Caki2 (cell line): ENCODE measurements at regions not wholly inside any gene's neighbourhood (a gene's known extent, or its start where the extent isn't known, plus 50 kb on each side); places are given as distances from the start of the nearest gene placed in this dataset.

ENCODE experiments used
- DNase-seq: peaks from one replicate; pipeline ENCODE4 v3.0.0-alpha.2; 2015; ENCODE audit warnings: low read depth
- in situ Hi-C: cut with HindIII; loops from 2 replicates; pipeline ENCODE4 v1.10.0; 2016; ENCODE audit warnings: low sequenced_read_pairs, low pct_unique_long_range_greater_than_20kb, mixed read lengths

- in situ Hi-C loops = no loop called here
- no peak for DNase-seq
Measured at GRCh38 chr7:67505449-67505848, 508.8 kb downstream of the TYW1 start.

- DNase-seq = no peak
- in situ Hi-C loops = no loop called here
Measured at GRCh38 chr7:67512481-67512880, 515.8 kb downstream of the TYW1 start.

DNA sequence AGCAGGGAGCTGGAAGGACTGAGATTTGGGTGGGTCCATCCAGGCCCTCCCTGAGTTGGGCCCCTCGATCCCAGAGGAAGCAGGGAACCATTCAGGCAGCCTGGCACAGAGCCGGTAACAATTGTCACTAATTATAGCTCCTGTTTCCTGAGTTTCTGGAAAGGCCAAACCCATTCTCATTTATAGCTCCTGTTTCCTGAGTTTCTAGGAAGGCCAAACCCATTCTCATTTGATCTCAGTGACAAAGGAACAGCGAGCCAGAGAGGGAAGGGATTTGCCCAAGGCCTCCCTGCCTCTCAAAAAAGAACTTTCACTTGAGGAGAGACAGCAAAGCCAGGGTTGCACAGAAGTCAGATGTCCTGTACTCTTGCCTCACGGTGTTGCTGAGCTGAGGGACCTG lies 521.9 kb downstream of the TYW1 start:
- in situ Hi-C loops = no loop called here
- no peak for DNase-seq

DNA sequence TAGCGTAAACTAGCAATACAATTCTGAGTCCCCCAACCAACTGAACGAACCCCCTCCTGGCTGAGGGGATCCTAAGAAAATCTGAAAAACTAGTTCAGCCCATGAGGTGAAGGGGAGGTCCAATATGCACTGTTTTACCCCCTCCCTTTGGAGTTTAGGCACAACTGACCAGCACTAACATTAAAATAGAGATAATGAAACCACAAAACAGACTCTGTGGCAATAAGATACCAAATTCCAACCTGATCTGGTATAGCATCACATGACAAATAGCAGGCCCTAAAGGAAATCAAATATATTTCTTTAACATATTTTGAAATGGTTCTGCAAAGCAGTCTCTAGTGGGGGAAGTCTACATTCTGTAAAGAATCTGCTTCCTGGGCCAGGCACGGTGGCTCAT lies 522.5 kb downstream of the TYW1 start:
- DNase-seq = no peak
- in situ Hi-C loops = no loop called here

DNA sequence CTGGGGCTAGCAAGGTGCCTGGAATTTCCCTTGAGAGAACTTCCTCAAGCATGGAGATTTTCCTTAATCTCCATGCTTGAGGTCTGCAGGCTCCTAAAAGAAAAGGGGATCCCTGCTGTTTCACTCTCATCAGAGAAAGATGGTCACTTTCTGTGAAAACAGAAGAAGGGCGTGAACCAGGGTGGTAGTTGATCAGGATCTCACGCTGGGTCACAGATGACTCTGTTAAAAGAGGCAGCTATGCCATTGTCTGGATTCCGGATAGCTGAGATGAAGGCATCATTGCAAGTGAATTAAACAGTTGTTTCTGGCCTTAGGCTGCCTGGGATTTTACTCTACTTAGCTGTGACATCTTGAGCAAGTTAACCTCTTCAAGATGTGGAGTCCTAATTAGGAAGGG lies 525.9 kb downstream of the TYW1 start:
- no peak for DNase-seq
- in situ Hi-C loops = no loop called here

- no peak for DNase-seq
- in situ Hi-C loops = no loop called here
Measured at GRCh38 chr7:67523713-67524112, 527.1 kb downstream of the TYW1 start.

DNA sequence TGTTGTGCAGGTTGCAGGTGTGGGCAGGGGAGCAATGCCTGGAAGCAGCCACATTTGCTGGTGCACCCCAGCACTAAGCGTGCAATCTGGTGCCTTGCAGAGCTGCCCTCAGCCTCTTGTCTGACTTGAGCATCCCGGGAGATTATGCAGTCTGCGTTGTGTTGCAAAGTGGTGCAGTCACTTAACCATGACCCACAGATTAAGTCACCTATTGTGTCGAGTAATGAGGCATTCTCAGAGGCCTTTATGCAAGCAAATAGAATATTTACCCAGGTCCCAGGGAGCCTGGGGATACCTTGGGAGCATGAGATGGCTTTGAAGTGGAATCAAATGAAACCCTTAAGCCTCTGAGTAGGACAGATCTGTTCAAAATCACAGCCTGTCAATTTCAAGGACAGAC lies 529.0 kb downstream of the TYW1 start:
- in situ Hi-C loops = no loop called here
- no peak for DNase-seq

GRCh38 chr7:67535241-67535989 lies 538.8 kb downstream of the TYW1 start:
- in situ Hi-C loops = no loop called here
- DNase-seq = no peak

DNA sequence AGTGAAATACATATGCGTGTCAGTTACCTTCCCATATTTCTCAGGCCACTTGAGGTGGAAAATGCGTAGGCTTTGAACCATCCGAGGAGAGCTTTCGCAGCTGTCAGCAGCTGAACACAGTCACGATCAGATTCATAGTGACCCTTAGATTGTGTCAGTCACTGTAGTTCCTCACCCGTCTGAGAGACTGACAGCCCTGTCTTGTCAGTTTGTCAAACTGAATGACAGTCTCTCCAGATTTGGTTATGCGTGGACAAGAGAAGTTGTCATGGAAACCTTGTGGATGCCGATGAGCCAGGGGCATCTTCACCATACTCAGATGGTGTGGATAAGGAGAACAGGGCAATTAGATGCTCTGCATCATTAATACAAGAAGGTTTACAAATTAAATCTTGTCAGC lies 546.3 kb downstream of the TYW1 start:
- DNase-seq = no peak
- in situ Hi-C loops = no loop called here

- in situ Hi-C loops = no loop called here
- DNase-seq = no peak
Measured at GRCh38 chr7:67547183-67547907, 550.7 kb downstream of the TYW1 start.

- DNase-seq = no peak
- in situ Hi-C loops = no loop called here
Measured at GRCh38 chr7:67549126-67549525, 552.5 kb downstream of the TYW1 start.

DNA sequence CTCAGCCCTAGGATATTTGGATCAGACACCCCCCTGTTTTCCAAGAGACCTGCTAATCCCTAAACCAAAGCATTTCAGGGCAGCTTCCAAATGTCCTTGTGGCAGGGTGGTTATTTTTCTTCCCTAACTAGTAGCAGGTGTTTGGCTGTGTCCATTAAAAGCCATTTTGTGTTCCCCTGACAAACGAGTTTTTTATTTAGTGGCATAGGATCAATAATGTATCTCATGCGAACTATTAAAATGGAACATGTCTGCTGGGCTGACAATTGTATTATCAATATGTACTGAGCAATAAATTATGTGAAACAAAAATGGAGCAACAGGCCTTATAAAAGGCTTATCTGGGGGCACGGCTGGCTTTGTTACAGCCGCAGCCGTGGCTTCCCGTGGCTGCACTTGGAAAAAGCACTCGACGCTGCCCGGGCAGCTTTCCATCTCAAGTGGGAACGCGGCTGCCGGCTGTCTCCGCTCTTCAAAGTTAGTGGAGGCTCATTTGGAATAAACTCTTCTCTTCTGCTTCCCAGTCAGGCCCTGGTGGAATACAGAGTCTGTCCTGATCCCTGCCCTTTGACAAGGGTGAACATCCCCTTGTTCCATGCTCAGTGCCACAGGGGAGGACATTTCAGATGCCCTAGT lies 554.3 kb downstream of the TYW1 start:
- in situ Hi-C loops = no loop called here
- no peak for DNase-seq

- no peak for DNase-seq
- in situ Hi-C loops = no loop called here
Measured at GRCh38 chr7:67552738-67553137, 556.1 kb downstream of the TYW1 start.

- in situ Hi-C loops = no loop called here
- DNase-seq = peak; percentile 30
Measured at GRCh38 chr7:67553378-67553777, 556.7 kb downstream of the TYW1 start.

- no peak for DNase-seq
- in situ Hi-C loops = no loop called here
Measured at GRCh38 chr7:67554986-67555385, 558.4 kb downstream of the TYW1 start.

DNA sequence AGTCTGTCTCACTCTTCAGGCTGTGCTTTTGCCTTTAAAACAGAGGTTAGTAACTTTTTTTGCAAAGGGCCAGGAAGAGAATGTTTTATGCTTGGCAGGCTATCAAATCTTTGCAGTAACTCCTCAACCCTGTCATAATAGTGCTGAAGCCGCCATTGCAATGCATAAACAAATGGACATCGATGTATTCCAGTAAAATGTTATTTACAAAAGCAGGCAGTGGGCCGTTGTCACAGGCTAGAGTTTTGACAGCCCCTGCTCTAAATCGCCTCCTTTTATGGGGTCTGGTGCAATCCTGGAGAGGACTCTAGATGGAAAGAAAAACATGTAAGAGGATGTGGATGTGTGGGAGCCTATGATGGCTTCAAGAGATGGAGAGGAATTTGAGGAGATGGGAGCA lies 568.3 kb downstream of the TYW1 start:
- in situ Hi-C loops = no loop called here
- DNase-seq = no peak

DNA sequence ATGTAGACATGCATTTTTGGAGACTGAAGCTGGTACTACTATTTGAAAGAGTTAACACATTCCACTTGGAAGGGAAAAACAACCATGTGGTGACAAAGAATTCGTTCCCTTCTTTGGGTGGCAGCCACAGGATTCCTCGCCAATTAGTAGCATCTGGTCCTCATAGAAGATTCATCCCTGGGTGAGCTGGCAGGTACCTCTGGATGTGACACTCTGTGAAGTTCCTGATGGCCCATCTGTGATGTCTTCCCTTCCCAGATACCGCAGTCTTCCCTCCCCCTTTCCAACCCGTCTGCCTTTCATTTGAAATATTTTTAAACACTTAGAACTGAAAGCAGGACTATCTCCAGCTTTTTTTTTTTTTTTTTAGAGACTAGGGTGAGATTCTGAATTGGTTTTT lies 569.5 kb downstream of the TYW1 start:
- no peak for DNase-seq
- in situ Hi-C loops = no loop called here

DNA sequence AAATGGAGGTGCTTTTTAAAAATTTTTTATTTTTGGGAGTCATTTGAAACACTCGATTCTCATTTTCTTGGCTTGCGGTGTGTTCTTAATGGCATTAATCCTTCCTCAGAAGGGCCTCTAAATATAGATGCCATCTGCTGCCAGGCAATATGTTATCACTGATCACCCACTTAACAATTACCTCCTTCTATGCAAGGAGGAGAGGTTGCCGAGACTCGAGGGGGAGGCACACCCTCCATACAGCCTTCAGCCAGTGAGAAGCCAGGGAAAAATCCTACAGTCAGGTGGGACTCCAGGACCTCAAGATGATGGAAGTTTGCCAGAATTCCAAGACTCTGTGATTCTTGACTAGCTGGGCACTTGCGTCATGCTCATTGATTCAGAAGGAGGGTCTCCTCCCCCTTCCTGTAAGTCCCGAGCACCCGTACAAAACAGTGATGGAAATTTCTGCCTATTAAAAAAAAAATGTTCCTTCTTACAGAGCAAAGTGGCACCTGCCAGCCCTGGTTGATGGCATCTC lies 574.5 kb downstream of the TYW1 start:
- DNase-seq = no peak
- in situ Hi-C loops = no loop called here

- DNase-seq = no peak
- in situ Hi-C loops = no loop called here
Measured at GRCh38 chr7:67573639-67574038, 577.0 kb downstream of the TYW1 start.
